ENCODE measurements at regions not wholly inside any gene's neighbourhood (a gene's known extent, or its start where the extent isn't known, plus 50 kb on each side); places are given as distances from the start of the nearest gene placed in this dataset.

DNA sequence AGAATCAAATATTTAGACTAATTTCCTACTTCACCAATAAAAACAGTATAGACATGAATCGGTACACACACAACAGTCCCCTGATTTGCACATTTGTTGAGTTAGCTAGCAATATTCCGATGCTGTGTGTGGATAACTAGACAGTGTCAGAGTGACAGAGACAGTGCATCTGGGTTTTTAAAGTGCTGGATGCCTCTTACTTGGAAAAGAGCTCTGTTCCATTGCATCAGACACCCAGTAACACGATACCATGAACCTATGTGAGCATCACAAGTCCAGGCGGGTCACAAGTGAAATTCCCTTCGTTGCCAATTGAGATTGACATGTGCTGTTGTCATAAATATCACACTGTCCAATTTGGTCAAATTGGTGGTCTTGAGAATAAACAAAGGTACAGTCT lies 82.0 kb upstream of the ESRRG start:
- Histone ChIP-seq H3K36me3 (replicated peaks in 1 of 2) (no peaks in the 10 kb centered on the region), H3K27ac (no peak overlapping the region), H3K9me3 (replicated peaks in 1 of 3) (no peaks in the 10 kb centered on the region), H3K4me3 (no peak overlapping the region), H3K27me3 (no peaks in the 10 kb centered on the region), H3K4me1 (replicated peaks in 1 of 2) (no peaks in the 10 kb centered on the region)
- intact Hi-C loops (cut with DNase I), result no loop called here
- no peak for DNase-seq
- 75 to 77% (median 76%) methylated on average over 5 of the region's 5 CpGs for WGBS, 4 donors
- TF ChIP-seq POLR2A (IDR thresholded peaks at IDR 0.05), result no peak
- TF ChIP-seq, protein P1, sequence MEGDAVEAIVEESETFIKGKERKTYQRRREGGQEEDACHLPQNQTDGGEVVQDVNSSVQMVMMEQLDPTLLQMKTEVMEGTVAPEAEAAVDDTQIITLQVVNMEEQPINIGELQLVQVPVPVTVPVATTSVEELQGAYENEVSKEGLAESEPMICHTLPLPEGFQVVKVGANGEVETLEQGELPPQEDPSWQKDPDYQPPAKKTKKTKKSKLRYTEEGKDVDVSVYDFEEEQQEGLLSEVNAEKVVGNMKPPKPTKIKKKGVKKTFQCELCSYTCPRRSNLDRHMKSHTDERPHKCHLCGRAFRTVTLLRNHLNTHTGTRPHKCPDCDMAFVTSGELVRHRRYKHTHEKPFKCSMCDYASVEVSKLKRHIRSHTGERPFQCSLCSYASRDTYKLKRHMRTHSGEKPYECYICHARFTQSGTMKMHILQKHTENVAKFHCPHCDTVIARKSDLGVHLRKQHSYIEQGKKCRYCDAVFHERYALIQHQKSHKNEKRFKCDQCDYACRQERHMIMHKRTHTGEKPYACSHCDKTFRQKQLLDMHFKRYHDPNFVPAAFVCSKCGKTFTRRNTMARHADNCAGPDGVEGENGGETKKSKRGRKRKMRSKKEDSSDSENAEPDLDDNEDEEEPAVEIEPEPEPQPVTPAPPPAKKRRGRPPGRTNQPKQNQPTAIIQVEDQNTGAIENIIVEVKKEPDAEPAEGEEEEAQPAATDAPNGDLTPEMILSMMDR (IDR thresholded peaks at IDR 0.05), result no peak

GRCh38 chr1:216804111-216804510 lies 80.9 kb upstream of the ESRRG start:
- TF ChIP-seq, protein P1 (IDR thresholded peaks at IDR 0.05), result no peak
- no peak for TF ChIP-seq POLR2A (IDR thresholded peaks at IDR 0.05)
- no peaks in the 10 kb centered on the region for H3K36me3 ChIP-seq (replicated peaks in 1 of 2)
- no peak for DNase-seq
- intact Hi-C loops (cut with DNase I), result no loop called here
- no peak overlapping the region for H3K27ac ChIP-seq
- H3K9me3 ChIP-seq (replicated peaks in 1 of 3), result no peaks in the 10 kb centered on the region
- H3K4me1 ChIP-seq (replicated peaks in 1 of 2), result no peaks in the 10 kb centered on the region
- no peaks in the 10 kb centered on the region for H3K27me3 ChIP-seq
- H3K4me3 ChIP-seq, result no peak overlapping the region
- 65 to 79% (median 71%) methylated on average over 7 of the region's 7 CpGs for WGBS, 4 donors

DNA sequence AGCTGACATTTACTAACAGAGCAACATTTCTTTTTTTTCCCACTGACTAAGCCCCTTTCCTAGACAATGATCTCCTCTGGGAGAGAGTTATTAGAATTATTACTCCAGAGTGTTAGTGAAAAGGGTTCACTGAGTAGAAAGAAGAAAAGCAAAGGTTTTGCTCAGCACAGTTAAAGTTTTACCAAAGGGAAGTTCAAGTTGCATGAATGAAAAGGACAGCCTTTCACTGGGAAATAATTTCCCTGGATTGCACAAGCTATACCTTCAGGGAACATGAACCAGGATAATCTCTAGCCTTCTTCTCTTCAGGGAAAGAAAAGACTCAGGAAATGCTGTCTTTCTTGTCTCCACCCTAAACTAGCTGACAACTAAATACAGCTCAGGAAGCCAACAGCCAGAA lies 71.4 kb upstream of the ESRRG start:
- TF ChIP-seq POLR2A (IDR thresholded peaks at IDR 0.05), result no peak
- TF ChIP-seq, protein P1 (IDR thresholded peaks at IDR 0.05), result no peak
- H3K27ac ChIP-seq, result no peak overlapping the region
- intact Hi-C loops (cut with DNase I), result no loop called here
- no peaks in the 10 kb centered on the region for H3K4me1 ChIP-seq (replicated peaks in 1 of 2)
- DNase-seq, result no peak
- H3K36me3 ChIP-seq (replicated peaks in 1 of 2), result no peaks in the 10 kb centered on the region
- H3K9me3 ChIP-seq (replicated peaks in 1 of 3), result no peaks in the 10 kb centered on the region
- no peaks in the 10 kb centered on the region for H3K27me3 ChIP-seq
- H3K4me3 ChIP-seq, result no peak overlapping the region

DNA sequence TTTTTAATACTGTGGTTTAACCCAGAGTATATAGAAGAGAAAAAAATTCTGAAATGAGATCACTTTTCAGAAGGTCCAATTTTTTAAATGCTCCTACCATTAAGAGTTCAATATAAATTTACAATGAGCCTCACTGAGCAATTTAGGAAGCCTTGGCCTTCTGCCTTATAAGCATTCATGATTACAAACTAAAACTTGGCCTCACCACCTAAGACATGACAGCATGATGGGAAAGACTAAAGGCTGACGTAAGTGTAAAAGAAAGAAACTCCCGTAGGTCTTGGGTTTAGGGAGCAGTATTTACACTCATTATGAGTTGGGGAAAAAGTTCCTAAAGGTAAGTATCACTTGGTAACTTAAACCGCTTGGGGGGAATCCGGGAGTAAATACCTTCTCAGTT lies 70.7 kb upstream of the ESRRG start:
- DNase-seq, result no peak
- no peaks in the 10 kb centered on the region for H3K36me3 ChIP-seq (replicated peaks in 1 of 2)
- TF ChIP-seq POLR2A (IDR thresholded peaks at IDR 0.05), result no peak
- TF ChIP-seq, protein P1 (IDR thresholded peaks at IDR 0.05), result no peak
- no peak overlapping the region for H3K27ac ChIP-seq
- H3K27me3 ChIP-seq, result no peaks in the 10 kb centered on the region
- no peak overlapping the region for H3K4me3 ChIP-seq
- intact Hi-C loops (cut with DNase I), result no loop called here
- no peaks in the 10 kb centered on the region for H3K9me3 ChIP-seq (replicated peaks in 1 of 3)
- no peaks in the 10 kb centered on the region for H3K4me1 ChIP-seq (replicated peaks in 1 of 2)
- 84 to 93% (median 89%) methylated on average over 4 of the region's 4 CpGs for WGBS, 4 donors

Measured in adrenal gland (tissue), 9 donors.